Peyer's patch (tissue), 4 donors: ENCODE measurements at regions not wholly inside any gene's neighbourhood (a gene's known extent, or its start where the extent isn't known, plus 50 kb on each side); places are given as distances from the start of the nearest gene placed in this dataset.
A peak's percentile ranks its signal among the peaks of the same experiment; 100 is the strongest.

Source experiments
- DNase-seq, 3 donors: peaks; one replicate each; pipeline ENCODE4 v3.0.0-alpha.2; 2017 to 2019
- H3K27ac ChIP-seq, 4 donors: fragments of 200-600 bp; sonication (generic); one replicate each; pipeline ENCODE4 v1.5.1; 2016 to 2019
- H3K27me3 ChIP-seq, 2 donors: fragments of 200-600 bp; sonication (generic); one replicate each; pipeline ENCODE4 v1.5.1; 2019
- H3K36me3 ChIP-seq, 3 donors: fragments of 200-600 bp; sonication (generic); one replicate each; pipeline ENCODE4 v1.5.1; 2016 to 2019
- H3K4me1 ChIP-seq, 4 donors: fragments of 200-600 bp; sonication (generic); one replicate each; pipeline ENCODE4 v1.5.1; 2016 to 2019
- H3K4me3 ChIP-seq, 4 donors: fragments of 200-600 bp; sonication (generic); 1 replicate in 3 of 4; 2 replicates in 1 of 4; pipeline ENCODE4 v1.5.1; 2016 to 2019; ENCODE audit warnings: mild to moderate bottlenecking in 1 of 4
- H3K9me3 ChIP-seq, 4 donors: fragments of 200-600 bp; sonication (generic); one replicate each; pipeline ENCODE4 v1.5.1; 2016 to 2019; ENCODE audit warnings: mild to moderate bottlenecking in 1 of 4
- CTCF ChIP-seq, 6 experiments: fragments of 450-650 bp in 4 of 6; fragments of 200-600 bp in 2 of 6; sonication (generic) in 1 of 6; IDR thresholded peaks; one replicate each; pipeline ENCODE4 v1.5.1; 2017 to 2019; ENCODE audit warnings: antibody characterized with exemption in 6 of 6, mild to moderate bottlenecking in 3 of 6, moderate library complexity in 1 of 6
- POLR2A ChIP-seq, 2 donors: fragments of 450-650 bp; IDR thresholded peaks; one replicate each; pipeline ENCODE4 v1.5.1; 2017; ENCODE audit warnings: antibody characterized with exemption in 2 of 2, mild to moderate bottlenecking in 2 of 2, moderate library complexity in 2 of 2

GRCh38 chr12:92028441-92028709 lies 117.3 kb downstream of the BTG1 start:
- Histone ChIP-seq H3K4me3 (no peak overlapping the region), H3K27ac (peak overlapping the region in 1 of 4 donors; percentile 76), H3K4me1 (peaks cover 0 to 8% (median 3%) of the 10 kb centered on the region in 4 donors), H3K27me3 (no peaks in the 10 kb centered on the region), H3K36me3 (no peaks in the 10 kb centered on the region), H3K9me3 (no peaks in the 10 kb centered on the region)
- no peak for DNase-seq
- no peak for TF ChIP-seq CTCF (IDR thresholded peaks at IDR 0.05)
- no peak for TF ChIP-seq POLR2A (IDR thresholded peaks at IDR 0.05)

GRCh38 chr12:92027701-92028440 lies 117.8 kb downstream of the BTG1 start:
- no peak for DNase-seq
- H3K27me3 ChIP-seq = no peaks in the 10 kb centered on the region
- H3K4me1 ChIP-seq = peaks cover 0 to 8% (median 3%) of the 10 kb centered on the region in 4 donors
- peak overlapping the region in 1 of 4 donors; percentile 76 for H3K27ac ChIP-seq
- H3K4me3 ChIP-seq = no peak overlapping the region
- H3K9me3 ChIP-seq = no peaks in the 10 kb centered on the region
- no peak for TF ChIP-seq POLR2A (IDR thresholded peaks at IDR 0.05)
- no peak for TF ChIP-seq CTCF (IDR thresholded peaks at IDR 0.05)
- no peaks in the 10 kb centered on the region for H3K36me3 ChIP-seq

- no peak for DNase-seq
- H3K4me1 ChIP-seq = peaks cover 0 to 8% (median 3%) of the 10 kb centered on the region in 4 donors
- H3K9me3 ChIP-seq = no peaks in the 10 kb centered on the region
- no peak overlapping the region for H3K4me3 ChIP-seq
- H3K27ac ChIP-seq = no peak overlapping the region
- no peaks in the 10 kb centered on the region for H3K36me3 ChIP-seq
- no peak for TF ChIP-seq CTCF (IDR thresholded peaks at IDR 0.05)
- TF ChIP-seq POLR2A (IDR thresholded peaks at IDR 0.05) = no peak
- no peaks in the 10 kb centered on the region for H3K27me3 ChIP-seq
Measured at GRCh38 chr12:92027243-92027642, 118.4 kb downstream of the BTG1 start.

GRCh38 chr12:92025462-92026207 lies 120.0 kb downstream of the BTG1 start:
- H3K9me3 ChIP-seq = no peaks in the 10 kb centered on the region
- H3K4me3 ChIP-seq = no peak overlapping the region
- no peak overlapping the region for H3K27ac ChIP-seq
- no peaks in the 10 kb centered on the region for H3K27me3 ChIP-seq
- no peak for DNase-seq
- H3K36me3 ChIP-seq = no peaks in the 10 kb centered on the region
- no peak for TF ChIP-seq CTCF (IDR thresholded peaks at IDR 0.05)
- TF ChIP-seq POLR2A (IDR thresholded peaks at IDR 0.05) = no peak
- peaks cover 0 to 8% (median 3%) of the 10 kb centered on the region in 4 donors for H3K4me1 ChIP-seq

GRCh38 chr12:92022093-92022492 lies 123.6 kb downstream of the BTG1 start:
- no peak overlapping the region for H3K4me3 ChIP-seq
- H3K36me3 ChIP-seq = no peaks in the 10 kb centered on the region
- DNase-seq = no peak
- no peaks in the 10 kb centered on the region for H3K9me3 ChIP-seq
- no peaks in the 10 kb centered on the region for H3K4me1 ChIP-seq
- no peaks in the 10 kb centered on the region for H3K27me3 ChIP-seq
- no peak overlapping the region for H3K27ac ChIP-seq
- no peak for TF ChIP-seq CTCF (IDR thresholded peaks at IDR 0.05)
- no peak for TF ChIP-seq POLR2A (IDR thresholded peaks at IDR 0.05)
